HG02610 (cell line): ENCODE measurements at regions not wholly inside any gene's neighbourhood (a gene's known extent, or its start where the extent isn't known, plus 50 kb on each side); places are given as distances from the start of the nearest gene placed in this dataset.

Source experiments
- ATAC-seq: cut with Tn5 transposase; IDR thresholded peaks from one replicate; pipeline ENCODE4 v1.9.1; 2021; ENCODE audit warnings: mild to moderate bottlenecking, moderate library complexity; ENCODE audit not compliant: unreplicated experiment

GRCh38 chr5:10853154-10853553 lies 92.1 kb upstream of the DAP start:
- ATAC-seq: no peak

GRCh38 chr5:10849278-10849677 lies 88.2 kb upstream of the DAP start:
- no peak for ATAC-seq

GRCh38 chr5:10844016-10844415 lies 83.0 kb upstream of the DAP start:
- ATAC-seq: no peak

GRCh38 chr5:10842823-10843222 lies 81.8 kb upstream of the DAP start:
- ATAC-seq: no peak

- no peak for ATAC-seq
Observed at GRCh38 chr5:10839916-10840599, 79.0 kb upstream of the DAP start.

- no peak for ATAC-seq
Observed at GRCh38 chr5:10839118-10839517, 78.1 kb upstream of the DAP start.

- ATAC-seq: no peak
Observed at GRCh38 chr5:10838038-10838437, 77.0 kb upstream of the DAP start.

GRCh38 chr5:10836986-10837385 lies 76.0 kb upstream of the DAP start:
- no peak for ATAC-seq

- ATAC-seq: no peak
Observed at GRCh38 chr5:10834695-10835094, 73.7 kb upstream of the DAP start.

- ATAC-seq: no peak
Observed at GRCh38 chr5:10832987-10833386, 72.0 kb upstream of the DAP start.

GRCh38 chr5:10832421-10832820 lies 71.4 kb upstream of the DAP start:
- no peak for ATAC-seq

- ATAC-seq: no peak
Observed at GRCh38 chr5:10831419-10831818, 70.4 kb upstream of the DAP start.

- ATAC-seq: no peak
Observed at GRCh38 chr5:10828241-10828640, 67.2 kb upstream of the DAP start.

- ATAC-seq: no peak
Observed at GRCh38 chr5:10827571-10827970, 66.5 kb upstream of the DAP start.

- no peak for ATAC-seq
Observed at GRCh38 chr5:10826971-10827370, 65.9 kb upstream of the DAP start.

GRCh38 chr5:10825897-10826644 lies 65.0 kb upstream of the DAP start:
- no peak for ATAC-seq

- ATAC-seq: no peak
Observed at GRCh38 chr5:10812218-10812617, 51.2 kb upstream of the DAP start.
